K562 (cell line): ENCODE measurements at regions not wholly inside any gene's neighbourhood (a gene's known extent, or its start where the extent isn't known, plus 50 kb on each side); places are given as distances from the start of the nearest gene placed in this dataset.

ENCODE experiments used
- ARID1B ChIP-seq: fragments of 450-650 bp; IDR thresholded peaks from 2 replicates; pipeline ENCODE4 v1.6.1; 2016; ENCODE audit warnings: antibody characterized with exemption, mild to moderate bottlenecking, inconsistent platforms
- ATF1 ChIP-seq, 2 experiments: fragments of 450-650 bp in 1 of 2; IDR thresholded peaks; 2 replicates each; pipeline ENCODE4 v1.6.1; 2016; ENCODE audit warnings: missing compliant biosample characterization in 1 of 2, missing genetic modification characterization in 1 of 2
- CBFB ChIP-seq: sonication (generic); formaldehyde crosslinking; IDR thresholded peaks from 2 replicates; pipeline ENCODE4 v1.4.0; 2020; ENCODE audit warnings: mild to moderate bottlenecking, missing genetic modification reagents
- E2F1 ChIP-seq: sonication (generic); formaldehyde crosslinking; IDR thresholded peaks from 2 replicates; pipeline ENCODE4 v1.8.1; 2023; ENCODE audit warnings: mild to moderate bottlenecking, missing genetic modification reagents, moderate library complexity
- EP400 ChIP-seq: fragments of 450-650 bp; IDR thresholded peaks from 2 replicates; pipeline ENCODE4 v1.6.1; 2017; ENCODE audit warnings: antibody characterized with exemption, mild to moderate bottlenecking, moderate library complexity
- FIP1L1 ChIP-seq: fragments of 200-400 bp; formaldehyde crosslinking; IDR thresholded peaks from 2 replicates; pipeline ENCODE4 v1.6.1; 2018; ENCODE audit warnings: mild to moderate bottlenecking, low read depth, low read length; ENCODE audit not compliant: poor library complexity, severe bottlenecking
- FOSL1 ChIP-seq: fragments of 200-800 bp; sonication (Bioruptor generic); conservative IDR thresholded peaks from 2 replicates; pipeline ENCODE4 v1.6.1; 2016; ENCODE audit warnings: missing genetic modification characterization, missing compliant biosample characterization
- GTF2A2 ChIP-seq: IDR thresholded peaks from 2 replicates; pipeline ENCODE4 v1.6.1; 2016; ENCODE audit warnings: mild to moderate bottlenecking, missing genetic modification characterization, missing compliant biosample characterization
- HLTF ChIP-seq: fragments of 450-650 bp; IDR thresholded peaks from 2 replicates; pipeline ENCODE4 v1.6.1; 2016
- KDM1A ChIP-seq, 2 experiments: fragments of 450-650 bp; IDR thresholded peaks; 2 replicates each; pipeline ENCODE4 v1.6.1; 2016; ENCODE audit warnings: mild to moderate bottlenecking in 2 of 2
- NCOR1 ChIP-seq: fragments of 450-650 bp; IDR thresholded peaks from 2 replicates; pipeline ENCODE4 v1.6.1; 2016; ENCODE audit warnings: mild to moderate bottlenecking, moderate library complexity
- NFIX ChIP-seq: fragments of 250-450 bp; sonication (Bioruptor Pico); IDR thresholded peaks from 2 replicates; pipeline ENCODE4 v1.4.0; 2020; ENCODE audit warnings: low read depth, mild to moderate bottlenecking, moderate library complexity
- PHB ChIP-seq: fragments of 250-450 bp; sonication (Bioruptor Pico); IDR thresholded peaks from 2 replicates; pipeline ENCODE4 v1.5.0; 2021
- PRDM10 ChIP-seq: fragments of 450-650 bp; IDR thresholded peaks from 2 replicates; pipeline ENCODE4 v1.6.1; 2018; ENCODE audit not compliant: partially characterized antibody
- RBM25 ChIP-seq: fragments of 200-400 bp; formaldehyde crosslinking; IDR thresholded peaks from 2 replicates; pipeline ENCODE4 v1.6.1; 2018; ENCODE audit warnings: low read length, low read depth, moderate library complexity; ENCODE audit not compliant: severe bottlenecking
- SAFB2 ChIP-seq: fragments of 200-400 bp; formaldehyde crosslinking; IDR thresholded peaks from 2 replicates; pipeline ENCODE4 v1.6.1; 2018; ENCODE audit warnings: borderline replicate concordance, low read length, low read depth, moderate library complexity; ENCODE audit not compliant: severe bottlenecking
- STAT5A ChIP-seq: IDR thresholded peaks from 2 replicates; pipeline ENCODE4 v1.6.1; 2012; ENCODE audit warnings: low read length, inconsistent platforms, borderline replicate concordance
- TBL1XR1 ChIP-seq, 2 experiments: IDR thresholded peaks; 2 replicates each; pipeline ENCODE4 v1.6.1; 2012; ENCODE audit warnings: improper control_type of control experiment in 2 of 2, low read length in 2 of 2, mild to moderate bottlenecking in 1 of 2
- TRIM28 ChIP-seq: fragments of 450-650 bp; IDR thresholded peaks from 2 replicates; pipeline ENCODE4 v1.6.1; 2017
- ZBED1 ChIP-seq: IDR thresholded peaks from 2 replicates; pipeline ENCODE4 v1.6.1; 2014
- ZNF224 ChIP-seq: sonication (generic); formaldehyde crosslinking; IDR thresholded peaks from 2 replicates; pipeline ENCODE4 v1.8.0; 2022; ENCODE audit warnings: mild to moderate bottlenecking, missing genetic modification reagents
- ZNF3 ChIP-seq: fragments of 250-450 bp; sonication (Bioruptor Pico); IDR thresholded peaks from 2 replicates; pipeline ENCODE4 v1.5.0; 2021; ENCODE audit warnings: mild to moderate bottlenecking, moderate library complexity
- ZNF76 ChIP-seq: fragments of 250-450 bp; sonication (Bioruptor Pico); IDR thresholded peaks from 2 replicates; pipeline ENCODE4 v1.4.0; 2020; ENCODE audit warnings: mild to moderate bottlenecking, moderate library complexity, borderline replicate concordance
- ZNF766 ChIP-seq: fragments of 200-800 bp; sonication (Bioruptor generic); conservative IDR thresholded peaks from 2 replicates; pipeline ENCODE4 v1.6.1; 2016; ENCODE audit warnings: missing genetic modification characterization, missing compliant biosample characterization
- TF ChIP-seq, protein P1 (sequence below): fragments of 250-450 bp; sonication (Bioruptor Pico); IDR thresholded peaks from 2 replicates; pipeline ENCODE4 v1.8.0; 2021; ENCODE audit warnings: mild to moderate bottlenecking, moderate library complexity

DNA sequence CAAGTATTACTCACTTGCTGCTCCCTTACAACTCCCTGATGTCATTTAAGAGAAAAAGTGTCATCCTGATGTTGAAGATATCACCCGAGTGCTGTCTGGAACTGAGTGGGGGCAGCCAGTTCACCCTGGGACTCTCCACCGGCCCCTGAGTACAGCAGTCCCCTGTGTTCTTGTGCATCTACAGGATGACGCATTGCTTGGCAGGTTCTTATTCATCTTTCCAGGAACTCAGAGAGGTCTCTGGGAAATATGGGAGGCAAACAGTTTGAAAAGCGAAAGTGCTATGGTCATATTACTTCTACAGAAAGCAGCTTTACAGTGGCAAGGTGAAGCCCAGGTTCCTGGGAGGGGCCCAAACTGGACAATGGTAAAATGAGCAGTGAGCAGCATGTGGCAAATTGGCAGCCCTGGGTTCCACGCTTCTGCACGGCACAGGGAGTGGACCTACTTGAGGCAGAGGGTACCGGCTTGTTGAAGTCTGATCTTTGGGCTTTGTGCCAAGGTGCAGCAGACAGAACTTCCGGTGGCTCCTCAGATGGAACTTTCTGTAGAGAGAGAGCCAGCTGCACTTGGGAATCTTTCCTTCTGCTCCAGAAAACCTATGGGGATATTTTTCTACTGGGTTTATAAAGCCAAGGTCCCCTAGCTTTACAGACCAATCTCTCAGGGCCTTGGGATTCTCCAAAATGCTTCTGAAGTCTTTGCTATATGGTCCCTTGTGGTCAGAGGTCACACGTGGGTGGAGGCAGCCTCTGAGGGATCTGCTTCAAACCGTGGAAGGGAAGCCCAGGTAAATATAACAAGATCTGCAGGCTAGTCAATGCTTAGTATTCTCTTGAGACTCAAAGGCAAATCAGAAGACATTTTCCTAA, 128.3 kb downstream of the MAP3K7 start (continued):
- TF ChIP-seq E2F1 (no peak), ZNF76 (CRISPR knock-in tag) (0 out of 2 replicates have a peak, but pooled peaks have one; percentile 51), KDM1A (IDR thresholded peaks at IDR 0.05) (peak; percentile 61 to 70; a peak in 3 of 4 replicates), FIP1L1 (no peak), PHB (CRISPR knock-in tag) (no peak), CBFB (no peak), TBL1XR1 (IDR thresholded peaks at IDR 0.05; ENCODE audit: low read length in 2 of 2) (peak in 1 of 2 experiments; percentile 91; a peak in 2 of 4 replicates), SAFB2 (no peak), ATF1 (CRISPR knock-in tag; IDR thresholded peaks at IDR 0.05) (no peak), ATF1 (tag; IDR thresholded peaks at IDR 0.05) (peak; percentile 91), ZNF766 (no peak), PRDM10 (no peak), EP400 (peak; percentile 85), STAT5A (peak; percentile 95), FOSL1 (tag) (peak; percentile 98), NFIX (peak; percentile 50), GTF2A2 (no peak), RBM25 (no peak), HLTF (no peak), ARID1B (peak; percentile 90), ZNF3 (no peak), ZNF224 (CRISPR knock-in tag) (no peak), ZBED1 (no peak), NCOR1 (peak; percentile 80), TRIM28 (no peak)
- TF ChIP-seq, protein P1, sequence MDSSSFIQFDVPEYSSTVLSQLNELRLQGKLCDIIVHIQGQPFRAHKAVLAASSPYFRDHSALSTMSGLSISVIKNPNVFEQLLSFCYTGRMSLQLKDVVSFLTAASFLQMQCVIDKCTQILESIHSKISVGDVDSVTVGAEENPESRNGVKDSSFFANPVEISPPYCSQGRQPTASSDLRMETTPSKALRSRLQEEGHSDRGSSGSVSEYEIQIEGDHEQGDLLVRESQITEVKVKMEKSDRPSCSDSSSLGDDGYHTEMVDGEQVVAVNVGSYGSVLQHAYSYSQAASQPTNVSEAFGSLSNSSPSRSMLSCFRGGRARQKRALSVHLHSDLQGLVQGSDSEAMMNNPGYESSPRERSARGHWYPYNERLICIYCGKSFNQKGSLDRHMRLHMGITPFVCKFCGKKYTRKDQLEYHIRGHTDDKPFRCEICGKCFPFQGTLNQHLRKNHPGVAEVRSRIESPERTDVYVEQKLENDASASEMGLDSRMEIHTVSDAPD: no peak
